HG03442 (cell line): ENCODE measurements at regions not wholly inside any gene's neighbourhood (a gene's known extent, or its start where the extent isn't known, plus 50 kb on each side); places are given as distances from the start of the nearest gene placed in this dataset.
"Not testable (repeated sequence)": the region's sequence is repeated elsewhere in the genome, so short reads cannot be mapped to it uniquely, and the experiment has no call there.

ENCODE experiments used
- ATAC-seq: cut with Tn5 transposase; IDR thresholded peaks from one replicate; pipeline ENCODE4 v1.9.1; 2021; ENCODE audit warnings: mild to moderate bottlenecking, moderate library complexity; ENCODE audit not compliant: unreplicated experiment

DNA sequence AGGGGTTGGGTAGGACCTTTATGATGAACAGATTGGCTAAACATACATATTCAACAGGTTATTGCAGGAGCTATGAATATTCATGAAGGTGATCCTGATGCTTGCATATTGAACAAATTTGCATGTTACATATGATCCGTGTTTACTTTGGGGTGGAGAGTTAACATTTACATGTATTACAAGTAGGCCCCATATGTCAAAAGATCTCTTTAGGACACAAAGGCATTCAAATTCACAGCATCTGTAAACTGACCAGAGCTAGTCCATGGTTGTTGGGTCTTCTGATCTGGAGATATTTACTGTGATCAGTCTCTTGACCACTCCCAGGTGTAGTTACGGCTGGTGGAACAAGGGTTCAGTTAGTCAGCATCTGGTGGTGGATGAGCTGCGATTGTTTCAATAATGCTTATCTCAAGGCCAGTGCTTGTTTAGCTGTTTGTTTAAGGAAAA is 80.4 kb downstream of the PMAIP1 start:
- no peak for ATAC-seq

GRCh38 chr18:59971871-59972428 is 72.2 kb downstream of the PMAIP1 start:
- no peak for ATAC-seq

- peak; percentile 72 for ATAC-seq
Observed at GRCh38 chr18:59971144-59971543, 71.3 kb downstream of the PMAIP1 start.

DNA sequence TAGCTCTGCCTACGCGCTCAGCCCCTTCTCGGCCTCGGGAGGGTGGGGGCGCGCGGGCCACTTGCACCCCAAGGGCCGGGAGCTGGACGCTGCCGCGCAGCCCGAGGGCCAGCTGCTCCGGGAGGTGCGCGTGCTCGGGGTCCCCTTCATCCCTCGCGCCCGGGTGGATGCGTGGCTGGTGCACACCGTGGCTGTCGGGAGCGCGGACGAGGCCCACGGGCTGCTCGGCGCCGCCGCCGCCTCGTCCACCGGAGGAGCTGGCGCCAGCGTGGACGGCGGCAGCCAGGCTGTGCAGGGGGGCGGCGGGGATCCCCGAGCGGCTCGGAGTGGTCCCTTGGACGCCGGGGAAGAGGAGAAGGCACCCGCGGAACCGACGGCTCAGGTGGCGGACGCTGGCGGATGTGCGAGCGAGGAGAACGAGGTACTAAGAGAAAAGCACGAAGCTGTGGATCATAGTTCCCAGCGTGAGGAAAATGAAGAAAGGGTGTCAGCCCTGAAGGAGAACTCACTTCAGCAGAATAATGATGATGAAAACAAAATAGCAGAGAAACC is 69.8 kb downstream of the PMAIP1 start:
- ATAC-seq, result not testable (repeated sequence)

DNA sequence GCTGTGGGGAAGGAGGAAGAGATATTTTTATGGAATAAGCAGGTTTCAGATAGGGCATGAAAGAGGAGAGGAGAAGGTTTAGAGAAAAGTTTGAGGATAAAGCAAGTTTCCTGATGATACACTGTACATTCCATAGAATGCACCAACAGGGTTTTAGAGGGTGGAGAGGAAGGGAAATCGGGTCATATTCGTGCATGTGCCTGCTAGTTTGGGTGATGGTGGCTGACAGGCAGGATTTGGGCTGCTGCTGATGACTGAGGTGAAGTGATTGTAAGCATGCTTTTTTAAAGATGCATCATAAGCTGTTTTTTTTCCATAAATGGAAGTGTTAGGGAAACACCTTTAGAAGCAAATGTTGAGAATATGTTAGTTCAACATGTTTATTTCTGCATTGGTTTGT is 68.8 kb downstream of the PMAIP1 start:
- no peak for ATAC-seq

DNA sequence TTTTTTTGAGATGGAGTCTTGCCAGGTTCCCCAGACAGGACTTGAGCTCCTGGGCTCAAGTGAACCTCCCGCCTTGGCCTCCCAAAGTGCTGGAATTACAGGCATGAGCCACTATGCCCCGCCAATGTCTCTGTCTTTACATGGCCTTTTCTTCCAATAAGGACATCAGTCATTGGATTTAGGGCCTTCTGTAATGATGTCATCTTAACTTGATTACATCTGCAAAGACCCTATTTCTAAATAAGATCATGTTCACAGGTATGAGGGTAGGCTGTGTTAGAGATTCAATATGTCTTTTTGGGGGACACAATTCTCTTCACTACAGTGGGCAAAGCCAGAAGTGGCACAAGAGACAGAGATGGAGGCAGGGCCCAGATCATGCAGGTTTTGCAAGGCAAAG is 68.1 kb downstream of the PMAIP1 start:
- no peak for ATAC-seq

DNA sequence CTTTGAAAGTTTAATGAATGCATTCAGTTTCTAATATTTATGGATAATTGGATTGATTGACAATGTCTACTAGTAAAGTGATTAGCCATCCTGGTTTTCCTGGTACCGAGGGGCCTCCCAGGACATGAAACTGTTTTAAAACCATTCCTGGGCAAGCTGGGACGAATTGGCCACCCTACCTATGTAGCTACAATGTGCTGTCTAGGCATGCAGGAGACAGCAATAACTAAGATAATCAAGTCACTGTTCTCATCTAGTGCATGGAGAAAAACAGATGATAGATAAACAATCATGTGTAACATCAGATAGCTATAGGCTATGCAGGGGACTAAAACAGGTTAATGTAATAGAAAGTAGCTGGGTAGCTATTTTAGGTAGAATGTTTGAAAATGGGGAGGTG is 67.1 kb downstream of the PMAIP1 start:
- no peak for ATAC-seq

DNA sequence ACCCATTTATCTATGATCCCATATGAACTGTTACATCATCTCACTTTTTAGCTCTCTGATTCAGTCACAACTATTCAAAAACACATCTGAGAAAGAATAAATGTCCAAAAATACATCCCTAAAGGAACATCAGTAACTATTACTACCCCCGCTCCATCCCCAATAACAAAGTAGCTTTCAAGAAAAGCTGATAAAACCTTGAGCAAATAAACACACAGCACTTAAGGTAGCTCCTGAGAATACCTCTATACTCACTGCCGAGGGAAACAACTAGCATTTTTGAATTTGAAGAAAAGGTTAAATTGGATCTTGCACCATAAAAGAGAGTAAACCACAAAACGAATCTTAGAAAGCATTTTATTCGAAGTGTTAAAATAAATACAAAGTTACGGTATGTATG is 63.4 kb downstream of the PMAIP1 start:
- no peak for ATAC-seq

- ATAC-seq, result peak; percentile 82
Observed at GRCh38 chr18:59961070-59961469, 61.3 kb downstream of the PMAIP1 start.

DNA sequence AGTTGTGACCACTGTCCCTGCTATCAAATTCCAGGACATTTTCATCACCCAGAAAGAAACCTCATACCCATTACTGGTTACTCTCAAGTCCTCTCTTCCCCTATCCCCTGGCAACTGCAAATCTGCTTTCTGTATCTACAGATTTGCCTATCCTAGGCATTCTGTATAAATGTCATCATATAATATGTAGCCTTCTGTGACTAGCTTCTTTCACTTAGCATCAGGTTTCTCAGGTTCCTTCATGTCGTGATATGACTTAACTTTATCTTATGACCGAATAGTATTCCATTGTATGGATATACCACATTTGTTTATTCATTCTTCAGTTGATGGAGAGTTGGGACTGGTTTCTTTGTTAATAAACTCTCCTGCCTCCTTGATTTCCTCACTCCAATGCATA is 60.5 kb downstream of the PMAIP1 start:
- no peak for ATAC-seq

GRCh38 chr18:59959606-59960005 is 59.8 kb downstream of the PMAIP1 start:
- no peak for ATAC-seq

DNA sequence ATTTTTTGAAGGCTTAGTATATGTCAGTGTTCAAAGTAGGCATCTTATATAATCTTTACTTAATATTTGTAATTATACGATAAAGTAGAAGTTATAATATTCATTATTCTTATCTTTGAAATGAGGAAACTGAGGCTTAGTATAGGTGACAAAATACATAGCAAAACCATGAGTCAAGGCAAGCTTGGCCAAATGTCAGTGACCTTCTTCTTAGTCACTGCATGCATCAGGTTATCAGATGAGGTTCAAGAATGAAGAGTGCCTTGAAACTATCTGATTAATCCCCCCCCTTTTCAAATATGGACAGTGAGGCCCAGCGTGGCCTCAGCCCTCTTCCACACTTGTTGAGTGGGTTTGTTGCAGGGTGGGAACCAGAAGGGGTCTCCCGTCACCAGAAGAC is 59.3 kb downstream of the PMAIP1 start:
- ATAC-seq, result no peak

GRCh38 chr18:59957957-59958356 is 58.2 kb downstream of the PMAIP1 start:
- peak; percentile 29 for ATAC-seq

GRCh38 chr18:59954755-59955156 is 55.0 kb downstream of the PMAIP1 start:
- no peak for ATAC-seq

DNA sequence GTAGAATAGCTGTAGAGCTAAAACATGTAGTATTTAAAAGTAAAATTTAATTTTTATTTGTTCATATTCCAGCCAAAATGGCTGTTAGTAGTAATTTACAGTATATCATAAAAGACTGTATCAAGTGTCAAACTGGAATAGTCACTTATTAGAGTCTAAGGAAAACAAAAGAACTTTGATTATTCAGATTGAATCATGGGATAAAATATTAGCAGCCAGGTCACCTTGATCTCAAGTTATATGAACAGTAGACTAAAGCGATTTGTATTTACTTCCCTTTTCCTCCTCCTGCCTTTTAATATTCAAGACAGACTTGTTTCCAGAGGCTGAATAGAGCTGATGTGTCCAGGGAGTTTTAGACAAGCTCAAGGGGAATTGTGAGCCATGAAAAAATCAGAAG is 54.4 kb downstream of the PMAIP1 start:
- ATAC-seq, result no peak
